KMS-11 (cell line): ENCODE measurements at regions not wholly inside any gene's neighbourhood (a gene's known extent, or its start where the extent isn't known, plus 50 kb on each side); places are given as distances from the start of the nearest gene placed in this dataset.

Experiments
- H2AFZ ChIP-seq: fragments of 200-600 bp; sonication (generic); 2 replicates; pipeline ENCODE4 v1.6.1; 2016; ENCODE audit warnings: antibody characterized with exemption, mixed run types, low read depth
- H3K27ac ChIP-seq: fragments of 200-600 bp; sonication (generic); 2 replicates; pipeline ENCODE4 v1.6.1; 2016; ENCODE audit warnings: mild to moderate bottlenecking, mixed run types
- H3K27me3 ChIP-seq: fragments of 200-600 bp; sonication (generic); 2 replicates; pipeline ENCODE4 v1.6.1; 2017; ENCODE audit warnings: mild to moderate bottlenecking, low read depth, mixed run types, moderate library complexity; ENCODE audit not compliant: insufficient read depth
- H3K36me3 ChIP-seq: fragments of 200-600 bp; sonication (generic); 2 replicates; pipeline ENCODE4 v1.6.1; 2017; ENCODE audit warnings: mild to moderate bottlenecking, mixed run types; ENCODE audit not compliant: insufficient read depth
- H3K4me1 ChIP-seq: fragments of 200-600 bp; sonication (generic); 2 replicates; pipeline ENCODE4 v1.6.1; 2016; ENCODE audit warnings: mild to moderate bottlenecking, low read depth, mixed run types; ENCODE audit not compliant: poor library complexity, severe bottlenecking
- H3K4me2 ChIP-seq: fragments of 200-600 bp; sonication (generic); 2 replicates; pipeline ENCODE4 v1.7.0; 2016; ENCODE audit warnings: mild to moderate bottlenecking, mixed run types
- H3K4me3 ChIP-seq: fragments of 200-600 bp; sonication (generic); IDR thresholded peaks from 2 replicates; pipeline ENCODE4 v1.6.1; 2017; ENCODE audit warnings: low read depth, low read length, mixed read lengths; ENCODE audit not compliant: insufficient read depth
- H3K79me2 ChIP-seq: fragments of 200-600 bp; sonication (generic); 2 replicates; pipeline ENCODE4 v1.6.1; 2016; ENCODE audit warnings: low read depth, mixed run types; ENCODE audit not compliant: insufficient read depth
- H3K9ac ChIP-seq: fragments of 200-600 bp; sonication (generic); 2 replicates; pipeline ENCODE4 v1.6.1; 2016; ENCODE audit warnings: mild to moderate bottlenecking, mixed run types
- H4K20me1 ChIP-seq: fragments of 200-600 bp; sonication (generic); 2 replicates; pipeline ENCODE4 v1.6.1; 2016; ENCODE audit warnings: mild to moderate bottlenecking, mixed run types; ENCODE audit not compliant: insufficient read depth
- CTCF ChIP-seq: fragments of 200-600 bp; sonication (generic); conservative IDR thresholded peaks from 2 replicates; pipeline ENCODE4 v1.6.1; 2017; ENCODE audit warnings: low read depth, mild to moderate bottlenecking, antibody characterized with exemption, low read length, moderate library complexity, mixed read lengths

GRCh38 chr11:123298488-123299447 lies 103.7 kb upstream of the CLMP start:
- no peak overlapping the region for H3K9ac ChIP-seq
- H3K27me3 ChIP-seq, result no peaks in the 10 kb centered on the region
- no peaks in the 10 kb centered on the region for H3K36me3 ChIP-seq
- H3K4me1 ChIP-seq, result no peaks in the 10 kb centered on the region
- H3K4me2 ChIP-seq, result no peak overlapping the region
- no peak overlapping the region for H3K4me3 ChIP-seq
- no peak for TF ChIP-seq CTCF
- no peak overlapping the region for H2AFZ ChIP-seq
- no peak overlapping the region for H3K27ac ChIP-seq
- no peaks in the 10 kb centered on the region for H4K20me1 ChIP-seq
- H3K79me2 ChIP-seq, result no peaks in the 10 kb centered on the region

GRCh38 chr11:123292647-123293046 lies 97.6 kb upstream of the CLMP start:
- Histone ChIP-seq H3K4me2 (no peak overlapping the region), H4K20me1 (no peaks in the 10 kb centered on the region), H3K36me3 (no peaks in the 10 kb centered on the region), H3K27me3 (no peaks in the 10 kb centered on the region), H3K27ac (no peak overlapping the region), H3K4me3 (no peak overlapping the region), H2AFZ (no peak overlapping the region), H3K79me2 (no peaks in the 10 kb centered on the region), H3K4me1 (no peaks in the 10 kb centered on the region), H3K9ac (no peak overlapping the region)
- TF ChIP-seq CTCF, result no peak

- no peaks in the 10 kb centered on the region for H3K4me1 ChIP-seq
- H2AFZ ChIP-seq, result no peak overlapping the region
- H4K20me1 ChIP-seq, result no peaks in the 10 kb centered on the region
- H3K4me2 ChIP-seq, result no peak overlapping the region
- TF ChIP-seq CTCF, result no peak
- H3K36me3 ChIP-seq, result no peaks in the 10 kb centered on the region
- no peak overlapping the region for H3K27ac ChIP-seq
- no peaks in the 10 kb centered on the region for H3K79me2 ChIP-seq
- H3K9ac ChIP-seq, result no peak overlapping the region
- H3K27me3 ChIP-seq, result no peaks in the 10 kb centered on the region
- no peak overlapping the region for H3K4me3 ChIP-seq
Measured at GRCh38 chr11:123291201-123291869, 96.3 kb upstream of the CLMP start.

- Histone ChIP-seq H3K36me3 (no peaks in the 10 kb centered on the region), H3K4me3 (no peak overlapping the region), H3K27me3 (no peaks in the 10 kb centered on the region), H3K9ac (no peak overlapping the region), H2AFZ (no peak overlapping the region), H3K4me1 (no peaks in the 10 kb centered on the region), H3K4me2 (no peak overlapping the region), H3K79me2 (no peaks in the 10 kb centered on the region), H3K27ac (no peak overlapping the region), H4K20me1 (no peaks in the 10 kb centered on the region)
- TF ChIP-seq CTCF, result no peak
Measured at GRCh38 chr11:123286761-123287160, 91.7 kb upstream of the CLMP start.
